ENCODE measurements at regions not wholly inside any gene's neighbourhood (a gene's known extent, or its start where the extent isn't known, plus 50 kb on each side); places are given as distances from the start of the nearest gene placed in this dataset.

- no peaks in the 10 kb centered on the region for H4K20me1 ChIP-seq (ENCODE audit: insufficient read depth, low read depth, low read length)
- H3K9me3 ChIP-seq (ENCODE audit: low read length) = no peaks in the 10 kb centered on the region
- H3K79me2 ChIP-seq (ENCODE audit: low read length) = no peaks in the 10 kb centered on the region
- H3K27ac ChIP-seq (ENCODE audit: low read length) = no peak overlapping the region
- H3K9ac ChIP-seq (ENCODE audit: low read length) = no peak overlapping the region
- no peaks in the 10 kb centered on the region for H3K4me1 ChIP-seq (ENCODE audit: low read length)
- no peak overlapping the region for H2AFZ ChIP-seq (ENCODE audit: low read length)
- no peaks in the 10 kb centered on the region for H3K36me3 ChIP-seq (ENCODE audit: insufficient read depth, low read length)
- H3K4me3 ChIP-seq (ENCODE audit: low read length) = no peak overlapping the region
- no peak overlapping the region for H3K4me2 ChIP-seq (ENCODE audit: low read depth, low read length, poor library complexity, severe bottlenecking)
- H3K9me2 ChIP-seq (replicated peaks; ENCODE audit: insufficient read depth, low read length) = no peaks in the 10 kb centered on the region
- no peaks in the 10 kb centered on the region for H3K27me3 ChIP-seq (ENCODE audit: low read length)
- no peak for DNase-seq
Measured at GRCh38 chr7:142355328-142355727, 97.5 kb upstream of the PRSS58 start.

DNA sequence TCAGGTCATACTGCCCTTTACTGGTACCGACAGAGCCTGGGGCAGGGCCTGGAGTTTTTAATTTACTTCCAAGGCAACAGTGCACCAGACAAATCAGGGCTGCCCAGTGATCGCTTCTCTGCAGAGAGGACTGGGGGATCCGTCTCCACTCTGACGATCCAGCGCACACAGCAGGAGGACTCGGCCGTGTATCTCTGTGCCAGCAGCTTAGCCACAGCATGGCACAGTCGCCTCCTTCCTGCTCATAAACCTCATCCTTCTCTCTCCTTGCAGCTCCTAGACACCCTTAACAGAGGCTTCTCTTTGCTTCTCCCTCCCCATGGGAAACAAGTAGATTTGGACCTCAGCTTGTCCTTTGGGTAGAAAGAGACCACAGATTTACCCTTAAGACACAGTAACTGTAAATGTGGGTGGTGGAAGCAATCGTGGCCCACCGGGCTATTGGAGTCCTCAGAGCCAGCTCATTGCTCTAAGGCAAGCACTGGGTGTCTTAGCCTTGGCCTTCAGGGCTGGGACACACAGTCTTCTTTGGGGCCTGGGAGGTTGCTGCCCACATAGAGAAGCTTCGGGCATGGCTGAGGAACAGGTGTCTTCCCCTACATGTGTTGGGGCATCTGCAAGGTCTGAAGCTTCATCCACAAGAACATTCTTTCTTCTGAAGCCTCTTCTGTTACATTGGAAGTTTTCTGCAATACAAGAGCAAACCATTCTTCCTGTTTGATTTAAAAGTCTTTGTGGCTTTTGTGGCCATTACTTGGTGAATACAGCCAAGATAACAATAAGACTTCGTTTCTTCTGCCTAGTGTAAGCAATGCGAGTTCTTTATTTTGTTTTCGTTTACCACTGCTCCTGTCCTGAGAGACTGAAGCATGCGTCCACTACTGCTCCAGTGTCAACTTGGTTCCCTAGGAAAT lies 95.5 kb upstream of the PRSS58 start:
- Histone ChIP-seq H3K9me3 (ENCODE audit: low read length) (no peaks in the 10 kb centered on the region), H3K36me3 (ENCODE audit: insufficient read depth, low read length) (no peaks in the 10 kb centered on the region), H3K4me2 (ENCODE audit: low read depth, low read length, poor library complexity, severe bottlenecking) (no peak overlapping the region), H3K9ac (ENCODE audit: low read length) (no peak overlapping the region), H3K9me2 (replicated peaks; ENCODE audit: insufficient read depth, low read length) (no peaks in the 10 kb centered on the region), H2AFZ (ENCODE audit: low read length) (no peak overlapping the region), H3K27me3 (ENCODE audit: low read length) (no peaks in the 10 kb centered on the region), H3K4me1 (ENCODE audit: low read length) (no peaks in the 10 kb centered on the region), H3K27ac (ENCODE audit: low read length) (no peak overlapping the region), H4K20me1 (ENCODE audit: insufficient read depth, low read depth, low read length) (no peaks in the 10 kb centered on the region), H3K79me2 (ENCODE audit: low read length) (no peaks in the 10 kb centered on the region), H3K4me3 (ENCODE audit: low read length) (no peak overlapping the region)
- DNase-seq = no peak

DNA sequence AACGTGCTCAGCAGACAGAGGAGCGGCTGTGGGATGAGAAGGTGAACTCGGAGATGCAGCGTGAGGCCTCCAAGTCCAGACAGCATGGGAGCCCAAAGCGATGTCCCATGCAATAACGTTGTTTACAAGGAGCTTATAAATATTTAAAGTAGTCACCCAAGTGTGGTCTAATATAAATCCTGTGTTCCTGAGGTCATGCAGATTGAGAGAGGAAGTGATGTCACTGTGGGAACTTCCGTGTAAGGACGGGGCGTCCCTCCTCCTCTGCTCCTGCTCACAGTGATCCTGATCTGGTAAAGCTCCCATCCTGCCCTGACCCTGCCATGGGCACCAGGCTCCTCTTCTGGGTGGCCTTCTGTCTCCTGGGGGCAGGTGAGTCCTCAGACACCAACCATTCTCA lies 94.7 kb upstream of the PRSS58 start:
- no peaks in the 10 kb centered on the region for H3K36me3 ChIP-seq (ENCODE audit: insufficient read depth, low read length)
- no peak overlapping the region for H3K4me2 ChIP-seq (ENCODE audit: low read depth, low read length, poor library complexity, severe bottlenecking)
- H3K79me2 ChIP-seq (ENCODE audit: low read length) = no peaks in the 10 kb centered on the region
- H3K9me3 ChIP-seq (ENCODE audit: low read length) = no peaks in the 10 kb centered on the region
- H3K4me1 ChIP-seq (ENCODE audit: low read length) = no peaks in the 10 kb centered on the region
- no peak for DNase-seq
- no peak overlapping the region for H3K9ac ChIP-seq (ENCODE audit: low read length)
- H3K27ac ChIP-seq (ENCODE audit: low read length) = no peak overlapping the region
- no peaks in the 10 kb centered on the region for H4K20me1 ChIP-seq (ENCODE audit: insufficient read depth, low read depth, low read length)
- H3K27me3 ChIP-seq (ENCODE audit: low read length) = no peaks in the 10 kb centered on the region
- H3K4me3 ChIP-seq (ENCODE audit: low read length) = no peak overlapping the region
- no peaks in the 10 kb centered on the region for H3K9me2 ChIP-seq (replicated peaks; ENCODE audit: insufficient read depth, low read length)
- no peak overlapping the region for H2AFZ ChIP-seq (ENCODE audit: low read length)

DNA sequence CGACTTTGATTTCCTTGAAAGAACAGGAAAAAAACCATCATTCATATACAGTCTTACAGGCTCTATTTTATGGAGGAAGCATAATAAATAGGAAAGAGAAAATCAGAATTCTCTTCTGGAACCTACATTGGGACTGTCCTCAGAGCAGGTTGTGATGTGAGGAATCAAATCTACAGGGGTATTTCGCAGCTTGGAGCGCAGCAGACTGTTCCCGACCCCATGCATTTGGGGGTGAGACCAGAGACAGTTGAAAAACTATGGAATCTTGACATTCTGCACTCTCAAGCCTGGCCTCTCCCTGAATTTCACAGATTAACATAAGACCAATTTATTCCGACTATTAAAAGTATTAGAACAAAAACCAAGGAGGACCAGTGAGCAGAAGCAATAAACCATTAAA lies 93.3 kb upstream of the PRSS58 start:
- Histone ChIP-seq H3K27ac (ENCODE audit: low read length) (no peak overlapping the region), H3K4me3 (ENCODE audit: low read length) (no peak overlapping the region), H3K9ac (ENCODE audit: low read length) (no peak overlapping the region), H4K20me1 (ENCODE audit: insufficient read depth, low read depth, low read length) (no peaks in the 10 kb centered on the region), H3K36me3 (ENCODE audit: insufficient read depth, low read length) (no peaks in the 10 kb centered on the region), H3K9me3 (ENCODE audit: low read length) (no peaks in the 10 kb centered on the region), H2AFZ (ENCODE audit: low read length) (no peak overlapping the region), H3K79me2 (ENCODE audit: low read length) (no peaks in the 10 kb centered on the region), H3K9me2 (replicated peaks; ENCODE audit: insufficient read depth, low read length) (no peaks in the 10 kb centered on the region), H3K4me1 (ENCODE audit: low read length) (no peaks in the 10 kb centered on the region), H3K27me3 (ENCODE audit: low read length) (no peaks in the 10 kb centered on the region), H3K4me2 (ENCODE audit: low read depth, low read length, poor library complexity, severe bottlenecking) (no peak overlapping the region)
- no peak for DNase-seq

GRCh38 chr7:142349670-142350405 lies 92.0 kb upstream of the PRSS58 start:
- H3K27ac ChIP-seq (ENCODE audit: low read length) = no peak overlapping the region

GRCh38 chr7:142348921-142349405 lies 91.1 kb upstream of the PRSS58 start:
- DNase-seq = no peak
- Histone ChIP-seq H2AFZ (ENCODE audit: low read length) (no peak overlapping the region), H3K4me1 (ENCODE audit: low read length) (no peaks in the 10 kb centered on the region), H3K4me3 (ENCODE audit: low read length) (no peak overlapping the region), H3K9me3 (ENCODE audit: low read length) (no peaks in the 10 kb centered on the region), H3K27ac (ENCODE audit: low read length) (no peak overlapping the region), H4K20me1 (ENCODE audit: insufficient read depth, low read depth, low read length) (no peaks in the 10 kb centered on the region), H3K79me2 (ENCODE audit: low read length) (no peaks in the 10 kb centered on the region), H3K9me2 (replicated peaks; ENCODE audit: insufficient read depth, low read length) (no peaks in the 10 kb centered on the region), H3K27me3 (ENCODE audit: low read length) (no peaks in the 10 kb centered on the region), H3K9ac (ENCODE audit: low read length) (no peak overlapping the region), H3K4me2 (ENCODE audit: low read depth, low read length, poor library complexity, severe bottlenecking) (no peak overlapping the region), H3K36me3 (ENCODE audit: insufficient read depth, low read length) (no peaks in the 10 kb centered on the region)

More at GRCh38 chr7:142349670-142350405, 92.0 kb upstream of the PRSS58 start:
- H3K79me2 ChIP-seq (ENCODE audit: low read length) = no peaks in the 10 kb centered on the region
- no peak overlapping the region for H3K4me2 ChIP-seq (ENCODE audit: low read depth, low read length, poor library complexity, severe bottlenecking)
- no peaks in the 10 kb centered on the region for H3K36me3 ChIP-seq (ENCODE audit: insufficient read depth, low read length)
- H3K9me2 ChIP-seq (replicated peaks; ENCODE audit: insufficient read depth, low read length) = no peaks in the 10 kb centered on the region
- H2AFZ ChIP-seq (ENCODE audit: low read length) = no peak overlapping the region
- H3K9me3 ChIP-seq (ENCODE audit: low read length) = no peaks in the 10 kb centered on the region
- H3K27me3 ChIP-seq (ENCODE audit: low read length) = no peaks in the 10 kb centered on the region
- H3K4me3 ChIP-seq (ENCODE audit: low read length) = no peak overlapping the region
- DNase-seq = no peak
- H4K20me1 ChIP-seq (ENCODE audit: insufficient read depth, low read depth, low read length) = no peaks in the 10 kb centered on the region
- no peak overlapping the region for H3K9ac ChIP-seq (ENCODE audit: low read length)
- H3K4me1 ChIP-seq (ENCODE audit: low read length) = no peaks in the 10 kb centered on the region

- H3K27ac ChIP-seq (ENCODE audit: low read length) = no peak overlapping the region
- DNase-seq = no peak
Measured at GRCh38 chr7:142348100-142348499, 90.2 kb upstream of the PRSS58 start.

GRCh38 chr7:142347091-142347490 lies 89.2 kb upstream of the PRSS58 start:
- Histone ChIP-seq H3K36me3 (ENCODE audit: insufficient read depth, low read length) (no peaks in the 10 kb centered on the region), H3K9ac (ENCODE audit: low read length) (no peak overlapping the region), H3K9me2 (replicated peaks; ENCODE audit: insufficient read depth, low read length) (no peaks in the 10 kb centered on the region), H3K4me3 (ENCODE audit: low read length) (no peak overlapping the region), H3K4me1 (ENCODE audit: low read length) (no peaks in the 10 kb centered on the region), H3K27me3 (ENCODE audit: low read length) (no peaks in the 10 kb centered on the region), H4K20me1 (ENCODE audit: insufficient read depth, low read depth, low read length) (no peaks in the 10 kb centered on the region), H2AFZ (ENCODE audit: low read length) (no peak overlapping the region), H3K4me2 (ENCODE audit: low read depth, low read length, poor library complexity, severe bottlenecking) (no peak overlapping the region), H3K9me3 (ENCODE audit: low read length) (no peaks in the 10 kb centered on the region), H3K27ac (ENCODE audit: low read length) (no peak overlapping the region), H3K79me2 (ENCODE audit: low read length) (no peaks in the 10 kb centered on the region)
- no peak for DNase-seq

More at GRCh38 chr7:142348100-142348499, 90.2 kb upstream of the PRSS58 start:
- Histone ChIP-seq H2AFZ (ENCODE audit: low read length) (no peak overlapping the region), H3K9ac (ENCODE audit: low read length) (no peak overlapping the region), H3K9me2 (replicated peaks; ENCODE audit: insufficient read depth, low read length) (no peaks in the 10 kb centered on the region), H3K4me1 (ENCODE audit: low read length) (no peaks in the 10 kb centered on the region), H3K4me2 (ENCODE audit: low read depth, low read length, poor library complexity, severe bottlenecking) (no peak overlapping the region), H3K36me3 (ENCODE audit: insufficient read depth, low read length) (no peaks in the 10 kb centered on the region), H4K20me1 (ENCODE audit: insufficient read depth, low read depth, low read length) (no peaks in the 10 kb centered on the region), H3K9me3 (ENCODE audit: low read length) (no peaks in the 10 kb centered on the region), H3K4me3 (ENCODE audit: low read length) (no peak overlapping the region), H3K27me3 (ENCODE audit: low read length) (no peaks in the 10 kb centered on the region), H3K79me2 (ENCODE audit: low read length) (no peaks in the 10 kb centered on the region)

Measured in Karpas-422 (cell line).